HepG2 (cell line): ENCODE measurements at regions not wholly inside any gene's neighbourhood (a gene's known extent, or its start where the extent isn't known, plus 50 kb on each side); places are given as distances from the start of the nearest gene placed in this dataset.
A peak's percentile ranks its signal among the peaks of the same experiment; 100 is the strongest.

Experiments used
- ATAC-seq: fragments of 200-7000 bp; cut with Tn5 transposase; 3 replicates; pipeline ENCODE4 v1.9.1; 2020; ENCODE audit warnings: mild to moderate bottlenecking, moderate library complexity
- BruUV-seq: library from RNA; stranded (reverse); fragments of 400-500 nt; replicated peaks from 2 replicates; lab custom pipeline; 2021; lab: Mats Ljungman, UMichigan
- CTCF ChIA-PET: fragments of 300-600 bp; formaldehyde crosslinking; extraction: SDS; loops from one replicate; lab custom pipeline; 2021; ENCODE audit warnings: low total read pairs, inconsistent platforms, low intra/inter-chr PET ratio; lab: Yijun Ruan, JAX
- POLR2A ChIA-PET: fragments of 350-600 bp; sonication (Branson Sonifier 250); formaldehyde crosslinking; loops from one replicate; lab custom pipeline; 2020; ENCODE audit warnings: antibody characterized with exemption, inconsistent platforms; lab: Yijun Ruan, JAX
- DNase-seq: peaks from one replicate; pipeline ENCODE4 v3.0.0-alpha.2; 2015; ENCODE audit warnings: low spot score
- FAIRE-seq: peaks from 3 replicates; lab custom pipeline; 2011; peaks lifted over from hg19 to GRCh38; lab: Jason Lieb, UNC
- H2AFZ ChIP-seq: one replicate; pipeline ENCODE4 v1.6.1; 2011; ENCODE audit warnings: low read length, inconsistent platforms
- H3K27ac ChIP-seq: fragments of 300-600 bp; 3 replicates; pipeline ENCODE4 v1.8.0; 2011; ENCODE audit warnings: mixed run types, mild to moderate bottlenecking, mixed read lengths, low read length, inconsistent platforms; ENCODE audit not compliant: insufficient read depth; ENCODE audit errors: extremely low read length
- H3K27me3 ChIP-seq, 2 experiments: fragments of 200-600 bp in 1 of 2; 2 replicates in 1 of 2; 3 replicates in 1 of 2; pipeline versions ENCODE4 v1.6.0 to v1.8.0; 2011; ENCODE audit warnings: low read length in 2 of 2, mild to moderate bottlenecking in 2 of 2, moderate library complexity in 2 of 2, inconsistent platforms in 1 of 2; ENCODE audit not compliant: insufficient read depth in 2 of 2, control insufficient read depth in 1 of 2
- H3K36me3 ChIP-seq, 2 experiments: fragments of 200-600 bp in 1 of 2; replicated peaks in 1 of 2; 2 replicates in 1 of 2; 3 replicates in 1 of 2; pipeline versions ENCODE4 v1.5.1 to v1.8.0; 2011; ENCODE audit warnings: low read length in 2 of 2, inconsistent platforms in 1 of 2; ENCODE audit not compliant: insufficient read depth in 2 of 2, control insufficient read depth in 1 of 2
- H3K4me1 ChIP-seq: 2 replicates; pipeline ENCODE4 v1.5.1; 2012; ENCODE audit warnings: low read length, inconsistent platforms; ENCODE audit not compliant: insufficient read depth
- H3K4me2 ChIP-seq: 2 replicates; pipeline ENCODE4 v1.6.0; 2011; ENCODE audit warnings: low read depth, low read length, inconsistent platforms
- H3K4me3 ChIP-seq, 3 experiments: fragments of 200-600 bp in 1 of 3; sonication (generic), shearing (Covaris generic) in 1 of 3; replicated peaks in 1 of 3; 2 replicates each; pipeline ENCODE4 v1.5.1; 2011 to 2016; ENCODE audit warnings: low read length in 3 of 3, inconsistent platforms in 2 of 3, low read depth in 2 of 3, mild to moderate bottlenecking in 2 of 3, control low read depth in 1 of 3, mixed read lengths in 1 of 3; ENCODE audit not compliant: insufficient read depth in 1 of 3
- H3K79me2 ChIP-seq: one replicate; pipeline ENCODE4 v1.6.1; 2011; ENCODE audit warnings: low read length, inconsistent platforms; ENCODE audit not compliant: insufficient read depth
- H3K9ac ChIP-seq: 2 replicates; pipeline ENCODE4 v1.6.0; 2011; ENCODE audit warnings: mild to moderate bottlenecking, low read depth, low read length, inconsistent platforms; ENCODE audit not compliant: insufficient read depth
- H3K9me3 ChIP-seq: 2 replicates; pipeline ENCODE4 v1.5.1; 2012; ENCODE audit warnings: mild to moderate bottlenecking, low read length
- H4K20me1 ChIP-seq: 2 replicates; pipeline ENCODE4 v1.6.0; 2011; ENCODE audit warnings: inconsistent platforms, mild to moderate bottlenecking, low read length, moderate library complexity; ENCODE audit not compliant: insufficient read depth
- CBX1 ChIP-seq: IDR thresholded peaks from one replicate; pipeline ENCODE4 v1.6.1; 2016; ENCODE audit warnings: antibody characterized with exemption, low read depth
- CREM ChIP-seq, 2 experiments: sonication (generic) in 1 of 2; formaldehyde crosslinking in 1 of 2; IDR thresholded peaks; 2 replicates each; pipeline versions ENCODE4 v1.4.0 to v1.6.1; 2016 to 2020; ENCODE audit warnings: antibody characterized with exemption in 1 of 2, mild to moderate bottlenecking in 1 of 2, missing genetic modification reagents in 1 of 2
- GATAD2A ChIP-seq: IDR thresholded peaks from 2 replicates; pipeline ENCODE4 v1.6.1; 2016
- HNF4A ChIP-seq: sonication (generic); formaldehyde crosslinking; IDR thresholded peaks from 2 replicates; pipeline ENCODE4 v1.4.0; 2020; ENCODE audit warnings: missing genetic modification reagents
- MIXL1 ChIP-seq: IDR thresholded peaks from 2 replicates; pipeline ENCODE4 v1.6.1; 2016
- NR2F2 ChIP-seq: IDR thresholded peaks from 2 replicates; pipeline ENCODE4 v1.6.1; 2012; ENCODE audit warnings: low read depth, inconsistent platforms, borderline replicate concordance
- NR2F6 ChIP-seq, 2 experiments: IDR thresholded peaks; 2 replicates each; pipeline ENCODE4 v1.6.1; 2016; ENCODE audit warnings: antibody characterized with exemption in 1 of 2, mild to moderate bottlenecking in 1 of 2
- POLR2G ChIP-seq: fragments of 200-400 bp; formaldehyde crosslinking; IDR thresholded peaks from 2 replicates; pipeline ENCODE4 v1.6.1; 2018; ENCODE audit warnings: mild to moderate bottlenecking, low read depth, low read length, moderate library complexity
- RFX5 ChIP-seq: IDR thresholded peaks from 2 replicates; pipeline ENCODE4 v1.6.1; 2011; ENCODE audit warnings: low read depth, low read length, improper control_type of control experiment
- ZBTB1 ChIP-seq: sonication (generic); formaldehyde crosslinking; IDR thresholded peaks from 2 replicates; pipeline ENCODE4 v1.4.0; 2020; ENCODE audit warnings: missing genetic modification reagents, borderline replicate concordance
- ZFP36 ChIP-seq: fragments of 150-350 bp; IDR thresholded peaks from 2 replicates; pipeline ENCODE4 v1.6.1; 2018; ENCODE audit warnings: borderline replicate concordance, low read length, low read depth; ENCODE audit not compliant: partially characterized antibody
- ZFP37 ChIP-seq: sonication (generic); formaldehyde crosslinking; IDR thresholded peaks from 2 replicates; pipeline ENCODE4 v1.4.0; 2020; ENCODE audit warnings: missing genetic modification reagents, borderline replicate concordance
- ZNF121 ChIP-seq: sonication (generic); formaldehyde crosslinking; IDR thresholded peaks from 2 replicates; pipeline ENCODE4 v1.5.0; 2020; ENCODE audit warnings: mild to moderate bottlenecking, missing genetic modification reagents
- ZNF263 ChIP-seq: sonication (generic); formaldehyde crosslinking; IDR thresholded peaks from 2 replicates; pipeline ENCODE4 v1.4.0; 2020; ENCODE audit warnings: missing genetic modification reagents
- ZNF557 ChIP-seq: sonication (generic); formaldehyde crosslinking; IDR thresholded peaks from 2 replicates; pipeline ENCODE4 v1.4.0; 2020; ENCODE audit warnings: missing genetic modification reagents
- ZNF772 ChIP-seq: sonication (generic); formaldehyde crosslinking; IDR thresholded peaks from 2 replicates; pipeline ENCODE4 v1.5.0; 2020; ENCODE audit warnings: mild to moderate bottlenecking, missing genetic modification reagents
- ZNF878 ChIP-seq: sonication (generic); formaldehyde crosslinking; IDR thresholded peaks from 2 replicates; pipeline ENCODE4 v1.8.1; 2023; ENCODE audit warnings: mild to moderate bottlenecking, missing genetic modification reagents, moderate library complexity
- WGBS: methylation state at CpG from one replicate; pipeline ENCODE4 v1.1.6; 2017; ENCODE audit warnings: low lambda C conversion rate; 5-methylcytosine and 5-hydroxymethylcytosine counted together
- in situ Hi-C: cut with HindIII; loops from 2 replicates; pipeline ENCODE4 v1.10.0; 2017; ENCODE audit warnings: low pct_unique_long_range_greater_than_20kb; ENCODE audit not compliant: extremely low pct_ligation_motif_present
- intact Hi-C: fragments of 100-400 bp; cut with micrococcal nuclease; formaldehyde crosslinking; loops from one replicate; pipeline ENCODE4 v1.10.0; 2022; ENCODE audit not compliant: unreplicated experiment

DNA sequence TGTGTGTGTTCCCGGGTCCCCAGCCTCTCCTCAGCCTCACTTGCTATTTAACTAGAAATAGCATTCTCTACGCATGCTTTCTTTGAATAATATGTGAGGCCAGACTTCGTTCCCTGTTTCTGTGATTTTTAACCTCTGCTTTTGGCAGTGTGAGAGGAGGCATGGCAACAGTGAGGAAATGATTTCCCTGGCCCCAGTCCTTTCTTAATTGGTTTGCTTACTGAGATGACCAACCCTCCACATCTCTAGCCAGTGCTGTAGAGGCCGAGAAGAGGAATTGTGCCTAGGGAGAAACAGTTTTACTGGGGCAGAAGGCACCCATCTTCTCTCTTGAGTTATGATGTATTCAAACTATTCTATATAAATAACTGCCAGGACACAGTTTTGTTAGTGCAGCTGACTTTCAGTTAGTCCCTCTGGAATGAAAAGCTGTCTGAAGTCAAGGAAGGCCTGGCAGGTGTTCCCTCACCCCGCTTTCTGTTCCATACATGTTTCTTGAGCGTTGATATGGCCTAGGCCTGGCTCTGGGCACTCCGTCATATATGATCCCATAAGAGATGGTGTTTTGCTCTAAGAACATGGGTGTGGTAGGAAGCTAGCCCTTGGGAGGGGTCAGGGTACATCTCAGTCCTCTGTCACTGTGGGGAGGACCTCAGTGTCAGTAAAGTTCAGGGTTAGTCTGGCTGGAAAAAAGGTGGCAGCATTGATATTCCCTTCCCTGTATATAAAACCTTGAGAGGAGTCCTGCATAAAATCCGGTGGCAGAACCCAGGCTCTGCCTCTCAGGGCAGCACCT is 73.7 kb upstream of the NPAS1 start:
- H3K4me3 ChIP-seq: no peak overlapping the region
- ATAC-seq: no peak
- peaks cover 12 to 38% of the 10 kb centered on the region in 2 experiments for H3K36me3 ChIP-seq
- no peak overlapping the region for H2AFZ ChIP-seq
- no peak for FAIRE-seq
- BruUV-seq: no TSS peak
- in situ Hi-C loops: no loop called here
- no peaks in the 10 kb centered on the region for H3K27me3 ChIP-seq
- H3K4me1 ChIP-seq: peaks cover 87% of the 10 kb centered on the region
- H3K27ac ChIP-seq: peak overlapping the region; percentile 58
- 88% methylated on average over 8 of the region's 8 CpGs for WGBS
- H3K4me2 ChIP-seq: no peak overlapping the region
- TF ChIP-seq ZNF263 (CRISPR knock-in tag) (peak; percentile 65; the same call in 1 of the 2 replicates), RFX5 (peak; percentile 73), ZNF878 (CRISPR knock-in tag) (no peak)
- no peak for DNase-seq
- ChIA-PET POLR2A (interaction anchor here (1.3 to 1.5 kb wide), 2 partner anchors 55 to 90 kb away, joined by 3 read pairs; no protein-coding TSS in a partner anchor), CTCF (no interaction called here)
- no peak overlapping the region for H3K9ac ChIP-seq
- H4K20me1 ChIP-seq: no peaks in the 10 kb centered on the region
- H3K79me2 ChIP-seq: peaks cover 49% of the 10 kb centered on the region
- intact Hi-C loops: no loop called here
- no peaks in the 10 kb centered on the region for H3K9me3 ChIP-seq

DNA sequence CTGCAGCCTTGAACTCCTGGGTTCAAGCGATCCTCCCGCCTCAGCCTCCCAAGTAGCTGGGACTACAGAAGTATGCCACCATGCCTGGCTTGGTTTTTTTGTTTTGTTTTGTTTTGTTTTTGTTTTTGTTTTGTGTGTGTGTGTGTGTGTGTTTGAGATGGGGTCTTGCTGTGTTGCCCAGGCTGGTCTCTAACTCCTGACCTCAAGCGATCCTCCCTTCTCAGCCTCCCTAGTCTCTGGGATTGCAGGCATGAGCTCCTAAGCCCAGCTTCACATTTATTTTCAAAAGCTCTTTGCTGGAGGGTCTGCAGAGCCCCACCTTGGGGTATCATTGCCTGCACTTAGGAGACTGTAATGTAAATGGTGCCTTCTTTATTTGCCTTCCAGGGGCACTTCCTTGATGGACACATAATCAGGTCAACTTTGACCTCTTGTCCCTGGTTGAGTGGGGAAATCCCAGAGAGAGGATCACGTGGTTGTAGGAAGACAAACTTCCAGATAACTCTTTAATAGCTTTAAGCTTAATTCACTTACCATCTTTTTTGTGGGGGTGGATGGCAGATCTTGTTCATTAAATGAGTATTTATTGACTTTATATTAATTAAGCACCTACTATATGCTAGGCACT is 72.9 kb upstream of the NPAS1 start:
- no TSS peak for BruUV-seq
- no peak for ATAC-seq
- Histone ChIP-seq H3K4me2 (no peak overlapping the region; the same call in 1 of the 2 replicates), H3K27me3 (no peaks in the 10 kb centered on the region), H3K9me3 (no peaks in the 10 kb centered on the region), H2AFZ (no peak overlapping the region), H3K36me3 (peaks cover 12 to 33% of the 10 kb centered on the region in 2 experiments), H4K20me1 (no peaks in the 10 kb centered on the region), H3K9ac (no peak overlapping the region), H3K4me1 (peaks cover 88% of the 10 kb centered on the region), H3K27ac (peak overlapping the region; percentile 58), H3K79me2 (peaks cover 58% of the 10 kb centered on the region), H3K4me3 (no peak overlapping the region)
- intact Hi-C loops: no loop called here
- 83% methylated on average over 4 of the region's 4 CpGs for WGBS
- DNase-seq: peak; percentile 29
- no peak for FAIRE-seq
- CTCF ChIA-PET: no interaction called here
- POLR2A ChIA-PET: interaction anchor here (0.9 to 1.3 kb wide), 3 partner anchors 21 to 87 kb away, joined by 3 to 4 read pairs (median 3); no protein-coding TSS in a partner anchor
- in situ Hi-C loops: no loop called here
- no peak for TF ChIP-seq POLR2G
- no peak for TF ChIP-seq ZNF772 (CRISPR knock-in tag)
- TF ChIP-seq ZNF557: no peak
- TF ChIP-seq MIXL1 (CRISPR knock-in tag): 0 out of 2 replicates have a peak, but pooled peaks have one; percentile 12
- TF ChIP-seq ZBTB1 (CRISPR knock-in tag): no peak
- peak; percentile 97 for TF ChIP-seq ZNF121 (CRISPR knock-in tag)
- no peak for TF ChIP-seq ZFP37 (CRISPR knock-in tag)
- TF ChIP-seq NR2F2: peak; percentile 41; the same call in 1 of the 2 replicates
- TF ChIP-seq NR2F6 (IDR thresholded peaks at IDR 0.05): peak; percentile 70
- peak; percentile 64 for TF ChIP-seq NR2F6 (CRISPR knock-in tag; IDR thresholded peaks at IDR 0.05)
- TF ChIP-seq ZFP36: no peak
- TF ChIP-seq CBX1: no peak
- 0 out of 2 replicates have a peak, but pooled peaks have one; percentile 14 for TF ChIP-seq GATAD2A
- peak; percentile 21; the same call in 1 of the 2 replicates for TF ChIP-seq CREM (IDR thresholded peaks at IDR 0.05)
- no peak for TF ChIP-seq CREM (CRISPR knock-in tag; IDR thresholded peaks at IDR 0.05)
- peak; percentile 38; the same call in 1 of the 2 replicates for TF ChIP-seq HNF4A (CRISPR knock-in tag)
